Endothelial cell of umbilical vein (primary cell): ENCODE measurements at regions not wholly inside any gene's neighbourhood (a gene's known extent, or its start where the extent isn't known, plus 50 kb on each side); places are given as distances from the start of the nearest gene placed in this dataset.

Source experiments
- BruUV-seq: library from RNA; stranded (reverse); fragments of 400-500 nt; replicated peaks from 2 replicates; lab custom pipeline; 2021; lab: Mats Ljungman, UMichigan
- CTCF ChIA-PET: fragments of 300-600, 350-600 bp; sonication (Branson Sonifier 250); formaldehyde crosslinking; loops from one replicate; lab custom pipeline; 2021; ENCODE audit warnings: antibody characterized with exemption, inconsistent platforms; lab: Charles Lee
- POLR2A ChIA-PET: fragments of 300-600, 350-600 bp; sonication (Branson Sonifier 250); formaldehyde crosslinking; loops from one replicate; lab custom pipeline; 2021; ENCODE audit warnings: antibody characterized with exemption, inconsistent platforms; lab: Charles Lee
- DNase-seq: peaks from one replicate; pipeline ENCODE4 v3.0.0-alpha.2; 2011; ENCODE audit warnings: low read depth, low spot score
- FAIRE-seq: peaks from 2 replicates; lab custom pipeline; 2011; peaks lifted over from hg19 to GRCh38; lab: Jason Lieb, UNC
- H2AFZ ChIP-seq: 2 replicates; pipeline ENCODE4 v1.6.0; 2012; ENCODE audit warnings: low read depth, low read length, control low read depth, inconsistent platforms
- H3K27ac ChIP-seq: 2 replicates; pipeline ENCODE4 v1.5.1; 2011; ENCODE audit warnings: low read depth, mild to moderate bottlenecking, control low read depth, low read length, moderate library complexity; ENCODE audit not compliant: insufficient read depth
- H3K27me3 ChIP-seq, 2 experiments: 2 replicates each; pipeline versions ENCODE4 v1.6.0 to v1.6.1; 2011; ENCODE audit warnings: low read length in 2 of 2, mixed read lengths in 1 of 2; ENCODE audit not compliant: control insufficient read depth in 2 of 2, insufficient read depth in 2 of 2
- H3K36me3 ChIP-seq, 2 experiments: 2 replicates in 1 of 2; 3 replicates in 1 of 2; pipeline ENCODE4 v1.5.1; 2011; ENCODE audit warnings: low read length in 2 of 2, mild to moderate bottlenecking in 1 of 2, moderate library complexity in 1 of 2; ENCODE audit not compliant: control insufficient read depth in 2 of 2, insufficient read depth in 2 of 2; ENCODE audit errors: extremely low read depth in 1 of 2
- H3K4me1 ChIP-seq: 3 replicates; pipeline ENCODE4 v1.5.1; 2011; ENCODE audit warnings: mild to moderate bottlenecking, low read length; ENCODE audit not compliant: control insufficient read depth, insufficient read depth; ENCODE audit errors: extremely low read depth
- H3K4me2 ChIP-seq: 2 replicates; pipeline ENCODE4 v1.6.1; 2011; ENCODE audit warnings: low read length, control low read depth, mixed read lengths; ENCODE audit not compliant: insufficient read depth
- H3K4me3 ChIP-seq, 3 experiments: fragments of 200-600 bp in 1 of 3; sonication (generic), shearing (Covaris generic) in 1 of 3; replicated peaks in 1 of 3; 2 replicates each; pipeline ENCODE4 v1.5.1; 2011 to 2016; ENCODE audit warnings: control low read depth in 3 of 3, low read length in 3 of 3, mild to moderate bottlenecking in 2 of 3, inconsistent platforms in 1 of 3, low read depth in 1 of 3, moderate library complexity in 1 of 3; ENCODE audit not compliant: insufficient read depth in 1 of 3
- H3K79me2 ChIP-seq: 2 replicates; pipeline ENCODE4 v1.6.0; 2012; ENCODE audit warnings: low read length, inconsistent platforms; ENCODE audit not compliant: control insufficient read depth, insufficient read depth
- H3K9ac ChIP-seq: replicated peaks from 2 replicates; pipeline ENCODE3; 2011; ENCODE audit warnings: low read length, control low read depth; ENCODE audit not compliant: insufficient read depth; ENCODE audit errors: extremely low read depth
- H3K9me1 ChIP-seq: replicated peaks from 3 replicates; pipeline ENCODE4 v1.6.0; 2011; ENCODE audit warnings: mild to moderate bottlenecking, low read length; ENCODE audit not compliant: control insufficient read depth, insufficient read depth; ENCODE audit errors: extremely low read depth
- H3K9me3 ChIP-seq: replicated peaks from 2 replicates; pipeline ENCODE4 v1.5.1; 2012; ENCODE audit warnings: low read length, inconsistent platforms; ENCODE audit not compliant: control insufficient read depth, insufficient read depth
- H4K20me1 ChIP-seq: replicated peaks from 2 replicates; pipeline ENCODE3; 2011; ENCODE audit warnings: mild to moderate bottlenecking, low read length; ENCODE audit not compliant: control insufficient read depth, insufficient read depth; ENCODE audit errors: extremely low read depth
- CTCF ChIP-seq, 2 donors: IDR thresholded peaks; 1 replicate in 1 of 2; 2 replicates in 1 of 2; pipeline ENCODE4 v1.5.1; 2011; ENCODE audit warnings: low read length in 2 of 2, mild to moderate bottlenecking in 2 of 2, moderate library complexity in 2 of 2, control low read depth in 1 of 2, inconsistent platforms in 1 of 2, low read depth in 1 of 2; ENCODE audit not compliant: insufficient read depth in 1 of 2; ENCODE audit errors: extremely low read depth in 1 of 2
- EZH2 ChIP-seq: IDR thresholded peaks from 2 replicates; pipeline ENCODE4 v1.6.1; 2012; ENCODE audit warnings: borderline replicate concordance, low read depth, mild to moderate bottlenecking, moderate library complexity, low read length, inconsistent platforms; ENCODE audit not compliant: severe bottlenecking
- FOS ChIP-seq: IDR thresholded peaks from 2 replicates; pipeline ENCODE4 v1.6.1; 2011; ENCODE audit warnings: mild to moderate bottlenecking, low read length, moderate library complexity, borderline replicate concordance; ENCODE audit not compliant: insufficient read depth
- GATA2 ChIP-seq: IDR thresholded peaks from 2 replicates; pipeline ENCODE4 v1.7.0; 2011; ENCODE audit warnings: low read depth, mild to moderate bottlenecking, moderate library complexity, mixed read lengths, low read length; ENCODE audit not compliant: insufficient read length, insufficient read depth
- JUN ChIP-seq: IDR thresholded peaks from 2 replicates; pipeline ENCODE4 v1.6.1; 2011; ENCODE audit warnings: borderline replicate concordance, low read depth; ENCODE audit not compliant: insufficient read length, insufficient read depth
- MAX ChIP-seq: IDR thresholded peaks from 2 replicates; pipeline ENCODE4 v1.6.1; 2011; ENCODE audit not compliant: insufficient read depth, insufficient read length
- MYC ChIP-seq: IDR thresholded peaks from one replicate; pipeline ENCODE4 v1.6.1; 2011; ENCODE audit warnings: mild to moderate bottlenecking, low read depth, low read length
- POLR2A ChIP-seq: IDR thresholded peaks from 2 replicates; pipeline ENCODE4 v1.6.1; 2012; ENCODE audit warnings: low read depth, mild to moderate bottlenecking, control low read depth, low read length
- POLR2AphosphoS5 ChIP-seq: IDR thresholded peaks from 2 replicates; pipeline ENCODE4 v1.6.1; 2012; ENCODE audit warnings: low read depth, mild to moderate bottlenecking, control low read depth, low read length, moderate library complexity; ENCODE audit not compliant: insufficient read depth
- dilution Hi-C: fragments of 300-500 bp; cut with MboI; formaldehyde crosslinking; loops from one replicate; pipeline ENCODE4 v1.15.0; 2019; ENCODE audit warnings: low sequenced_read_pairs; ENCODE audit not compliant: extremely low pct_ligation_motif_present
- intact Hi-C: fragments of 100-400 bp; cut with micrococcal nuclease; formaldehyde crosslinking; loops from one replicate; pipeline ENCODE4 v1.10.0; 2022

GRCh38 chr2:119062652-119063051 is 95.9 kb downstream of the C1QL2 start:
- Histone ChIP-seq H3K9me1 (no peaks in the 10 kb centered on the region), H2AFZ (no peak overlapping the region), H3K4me2 (no peak overlapping the region), H3K9ac (no peak overlapping the region), H3K4me1 (no peaks in the 10 kb centered on the region), H3K36me3 (no peaks in the 10 kb centered on the region), H4K20me1 (no peaks in the 10 kb centered on the region), H3K4me3 (no peak overlapping the region), H3K79me2 (no peaks in the 10 kb centered on the region), H3K9me3 (no peaks in the 10 kb centered on the region), H3K27me3 (no peaks in the 10 kb centered on the region), H3K27ac (no peak overlapping the region)
- ChIA-PET POLR2A (no interaction called here), CTCF (no interaction called here)
- FAIRE-seq (no peak), DNase-seq (no peak)
- TF ChIP-seq POLR2A (no peak), MYC (no peak), POLR2AphosphoS5 (no peak), JUN (no peak), CTCF (IDR thresholded peaks at IDR 0.05; ENCODE audit: extremely low read depth in 1 of 2, insufficient read depth in 1 of 2, low read depth in 1 of 2, low read length in 2 of 2) (no peak), GATA2 (no peak), FOS (no peak), EZH2 (no peak), MAX (no peak)
- intact Hi-C loops (no loop called here), dilution Hi-C loops (no loop called here)
- no TSS peak for BruUV-seq
